H1 (cell line): ENCODE measurements at regions not wholly inside any gene's neighbourhood (a gene's known extent, or its start where the extent isn't known, plus 50 kb on each side); places are given as distances from the start of the nearest gene placed in this dataset.

ENCODE experiments used
- CTCF ChIA-PET: fragments of 300-600 bp; sonication (Branson Sonifier 250); formaldehyde crosslinking; loops from one replicate; lab custom pipeline; 2021; ENCODE audit not compliant: partially characterized antibody; lab: Charles Lee
- POLR2A ChIA-PET: fragments of 300-600 bp; sonication (Branson Sonifier 250); formaldehyde crosslinking; loops from one replicate; lab custom pipeline; 2021; ENCODE audit warnings: inconsistent platforms; ENCODE audit not compliant: partially characterized antibody; lab: Charles Lee
- DNase-seq, 2 experiments: peaks; one replicate each; pipeline versions ENCODE4 v3.0.0 to v3.0.0-alpha.2; 2010 to 2022; ENCODE audit warnings: low spot score in 2 of 2, low read depth in 1 of 2, mixed read lengths in 1 of 2
- FAIRE-seq: peaks from 2 replicates; lab custom pipeline; 2011; peaks lifted over from hg19 to GRCh38; lab: Jason Lieb, UNC
- H2AFZ ChIP-seq: 2 replicates; pipeline ENCODE4 v1.8.1; 2012; ENCODE audit warnings: low read length, inconsistent platforms
- H2AK5ac ChIP-seq: 2 replicates; pipeline ENCODE4 v1.6.1; 2013; ENCODE audit warnings: low read depth, low read length
- H2BK120ac ChIP-seq: replicated peaks from 2 replicates; pipeline ENCODE3; 2013; ENCODE audit warnings: low read depth, low read length, inconsistent platforms
- H2BK12ac ChIP-seq: 2 replicates; pipeline ENCODE4 v1.6.1; 2013; ENCODE audit warnings: low read depth, low read length
- H2BK15ac ChIP-seq: 2 replicates; pipeline ENCODE4 v1.6.1; 2013; ENCODE audit warnings: low read length
- H2BK20ac ChIP-seq: 2 replicates; pipeline ENCODE4 v1.6.1; 2013; ENCODE audit warnings: low read length
- H2BK5ac ChIP-seq: 2 replicates; pipeline ENCODE4 v1.6.1; 2013; ENCODE audit warnings: low read depth, low read length
- H3K14ac ChIP-seq: 2 replicates; pipeline ENCODE4 v1.6.1; 2013; ENCODE audit warnings: inconsistent platforms; ENCODE audit not compliant: insufficient read length
- H3K18ac ChIP-seq: 2 replicates; pipeline ENCODE4 v1.6.1; 2013; ENCODE audit warnings: low read length; ENCODE audit errors: extremely low read depth
- H3K23ac ChIP-seq: 2 replicates; pipeline ENCODE4 v1.6.1; 2013; ENCODE audit warnings: inconsistent platforms; ENCODE audit not compliant: insufficient read length
- H3K23me2 ChIP-seq: 2 replicates; pipeline ENCODE4 v1.6.1; 2013; ENCODE audit warnings: low read depth, low read length
- H3K27ac ChIP-seq: 2 replicates; pipeline ENCODE4 v1.6.1; 2011; ENCODE audit warnings: low read depth, low read length, inconsistent platforms
- H3K27me3 ChIP-seq, 4 experiments: replicated peaks in 1 of 4; 1 replicate in 1 of 4; 2 replicates in 3 of 4; pipeline versions ENCODE4 v1.6.1 to v1.8.1; 2011 to 2013; ENCODE audit warnings: low read length in 3 of 4, mild to moderate bottlenecking in 3 of 4, inconsistent platforms in 2 of 4, mixed read lengths in 2 of 4, moderate library complexity in 1 of 4; ENCODE audit not compliant: control insufficient read depth in 3 of 4, insufficient read depth in 3 of 4; ENCODE audit errors: extremely low read depth in 1 of 4
- H3K36me3 ChIP-seq, 4 experiments: 2 replicates each; pipeline versions ENCODE4 v1.6.1 to v1.8.1; 2011 to 2013; ENCODE audit warnings: mild to moderate bottlenecking in 4 of 4, low read length in 3 of 4, moderate library complexity in 2 of 4, control low read depth in 1 of 4, inconsistent platforms in 1 of 4; ENCODE audit not compliant: insufficient read depth in 4 of 4, control insufficient read depth in 2 of 4
- H3K4ac ChIP-seq: replicated peaks from 2 replicates; pipeline ENCODE3; 2013; ENCODE audit warnings: low read length, low read depth, mixed read lengths, inconsistent platforms; ENCODE audit not compliant: insufficient read length
- H3K4me1 ChIP-seq, 4 experiments: replicated peaks in 1 of 4; 1 replicate in 1 of 4; 2 replicates in 3 of 4; pipeline versions ENCODE4 v1.6.1 to v1.8.1; 2011 to 2013; ENCODE audit warnings: low read length in 3 of 4, inconsistent platforms in 2 of 4, mixed read lengths in 1 of 4; ENCODE audit not compliant: insufficient read depth in 4 of 4, control insufficient read depth in 3 of 4
- H3K4me2 ChIP-seq, 2 experiments: 2 replicates each; pipeline versions ENCODE4 v1.6.1 to v1.8.1; 2011 to 2013; ENCODE audit warnings: low read depth in 2 of 2, low read length in 2 of 2, control low read depth in 1 of 2, inconsistent platforms in 1 of 2, mild to moderate bottlenecking in 1 of 2; ENCODE audit not compliant: insufficient read depth in 1 of 2
- H3K4me3 ChIP-seq, 4 experiments: fragments of 200-600, 300-600 bp in 1 of 4; sonication (generic), shearing (Covaris generic), sonication (Bioruptor Twin) in 1 of 4; 2 replicates each; pipeline versions ENCODE4 v1.5.1 to v1.8.1; 2011 to 2016; ENCODE audit warnings: low read length in 4 of 4, low read depth in 3 of 4, control low read depth in 2 of 4, inconsistent platforms in 2 of 4, mild to moderate bottlenecking in 2 of 4, mixed read lengths in 1 of 4, moderate library complexity in 1 of 4; ENCODE audit not compliant: insufficient read depth in 2 of 4; ENCODE audit errors: extremely low read depth in 1 of 4
- H3K56ac ChIP-seq: replicated peaks from 2 replicates; pipeline ENCODE3; 2013; ENCODE audit warnings: low read depth, mild to moderate bottlenecking, mixed read lengths, low read length, inconsistent platforms; ENCODE audit not compliant: insufficient read length
- H3K79me1 ChIP-seq: 2 replicates; pipeline ENCODE4 v1.6.1; 2013; ENCODE audit warnings: low read depth, low read length, control low read depth
- H3K79me2 ChIP-seq, 2 experiments: 2 replicates each; pipeline versions ENCODE4 v1.6.1 to v1.8.1; 2012 to 2013; ENCODE audit warnings: low read length in 2 of 2, mild to moderate bottlenecking in 2 of 2, inconsistent platforms in 1 of 2; ENCODE audit not compliant: insufficient read depth in 2 of 2, control insufficient read depth in 1 of 2
- H3K9ac ChIP-seq, 4 experiments: replicated peaks in 1 of 4; 1 replicate in 1 of 4; 2 replicates in 3 of 4; pipeline versions ENCODE4 v1.6.1 to v1.8.1; 2011 to 2013; ENCODE audit warnings: low read depth in 3 of 4, low read length in 3 of 4, control low read depth in 2 of 4, mild to moderate bottlenecking in 2 of 4, moderate library complexity in 2 of 4, inconsistent platforms in 1 of 4; ENCODE audit errors: extremely low read depth in 1 of 4
- H3K9me3 ChIP-seq, 2 experiments: 2 replicates each; pipeline versions ENCODE4 v1.6.1 to v1.8.1; 2012 to 2013; ENCODE audit warnings: mild to moderate bottlenecking in 2 of 2, moderate library complexity in 2 of 2, control low read depth in 1 of 2, inconsistent platforms in 1 of 2, low read depth in 1 of 2, low read length in 1 of 2, mixed read lengths in 1 of 2; ENCODE audit not compliant: insufficient read depth in 2 of 2
- H4K20me1 ChIP-seq, 2 experiments: replicated peaks in 1 of 2; 2 replicates each; pipeline versions ENCODE3 to v1.8.1; 2011 to 2013; ENCODE audit warnings: inconsistent platforms in 2 of 2, low read length in 2 of 2, mild to moderate bottlenecking in 1 of 2; ENCODE audit not compliant: insufficient read depth in 2 of 2, control insufficient read depth in 1 of 2
- H4K5ac ChIP-seq: 2 replicates; pipeline ENCODE4 v1.6.1; 2013; ENCODE audit warnings: low read length, low read depth, mixed read lengths, inconsistent platforms; ENCODE audit not compliant: insufficient read length
- H4K8ac ChIP-seq: 2 replicates; pipeline ENCODE4 v1.8.0; 2013; ENCODE audit warnings: mild to moderate bottlenecking, moderate library complexity, low read length, inconsistent platforms; ENCODE audit not compliant: insufficient read depth; ENCODE audit errors: extremely low read depth
- H4K91ac ChIP-seq: replicated peaks from 2 replicates; pipeline ENCODE3; 2013; ENCODE audit warnings: low read length, mixed read lengths, inconsistent platforms; ENCODE audit not compliant: insufficient read length
- CBX8 ChIP-seq: fragments of 300-800, 300-1000 bp; sonication (generic); IDR thresholded peaks from 2 replicates; pipeline ENCODE4 v1.7.1; 2016; ENCODE audit warnings: low read depth, low read length, borderline replicate concordance
- CTCF ChIP-seq, 3 experiments: IDR thresholded peaks; 1 replicate in 2 of 3; 2 replicates in 1 of 3; pipeline versions ENCODE4 v1.5.1 to v1.6.1; 2011; ENCODE audit warnings: low read length in 3 of 3, mild to moderate bottlenecking in 3 of 3, inconsistent platforms in 2 of 3, low read depth in 1 of 3, moderate library complexity in 1 of 3; ENCODE audit not compliant: insufficient read depth in 1 of 3; ENCODE audit errors: control extremely low read depth in 1 of 3
- JUN ChIP-seq: IDR thresholded peaks from 2 replicates; pipeline ENCODE4 v1.6.1; 2011; ENCODE audit warnings: low read depth, mild to moderate bottlenecking, improper control_type of control experiment, low read length
- KDM4A ChIP-seq: IDR thresholded peaks from one replicate; pipeline ENCODE4 v1.7.1; 2012; ENCODE audit warnings: low read depth, mild to moderate bottlenecking, moderate library complexity, low read length, inconsistent platforms; ENCODE audit not compliant: severe bottlenecking
- MAFK ChIP-seq: IDR thresholded peaks from 2 replicates; pipeline ENCODE4 v1.6.1; 2012; ENCODE audit warnings: low read depth, mild to moderate bottlenecking, improper control_type of control experiment, low read length
- USF2 ChIP-seq: IDR thresholded peaks from 2 replicates; pipeline ENCODE4 v1.6.1; 2011; ENCODE audit warnings: low read length, improper control_type of control experiment
- WGBS, 2 experiments: shearing (Covaris generic) in 1 of 2; methylation state at CpG; one replicate each; pipeline versions ENCODE4 v1.1.6 to v1.1.7; 2013 to 2015; ENCODE audit warnings: low lambda C conversion rate in 2 of 2, mixed read lengths in 2 of 2, inconsistent platforms in 1 of 2, low coverage in 1 of 2, missing lambda C conversion rate in 1 of 2; ENCODE audit not compliant: insufficient replicate concordance in 2 of 2, insufficient coverage in 1 of 2, insufficient read length in 1 of 2; ENCODE audit errors: extremely low coverage in 1 of 2, missing lambda C conversion rate in 1 of 2; 5-methylcytosine and 5-hydroxymethylcytosine counted together

- no peaks in the 10 kb centered on the region for H3K27me3 ChIP-seq
- H3K36me3 ChIP-seq, result no peaks in the 10 kb centered on the region
- TF ChIP-seq KDM4A, result no peak
- TF ChIP-seq JUN, result no peak
- no peak for TF ChIP-seq CTCF (IDR thresholded peaks at IDR 0.05; ENCODE audit: control extremely low read depth in 1 of 3, insufficient read depth in 1 of 3, low read depth in 1 of 3, low read length in 3 of 3)
- no peak for TF ChIP-seq CBX8
- TF ChIP-seq MAFK, result no peak
- TF ChIP-seq USF2, result no peak
- TF ChIP-seq, all 59 proteins: peak for 0
- no peak overlapping the region for H3K18ac ChIP-seq
- FAIRE-seq, result no peak
- CTCF ChIA-PET, result interaction anchor here (0.6 kb wide), 1 partner anchor 102 kb away, joined by 5 read pairs; no protein-coding TSS in a partner anchor
- H2BK5ac ChIP-seq, result no peak overlapping the region
- no peak overlapping the region for H2BK20ac ChIP-seq
- no peak overlapping the region for H3K27ac ChIP-seq
- WGBS, 2 experiments, result 90% methylated on average over 1 of the region's 1 CpG; no CpG with 5 or more reads in 1 of the 2 experiments
- H3K79me1 ChIP-seq, result peaks cover 2% of the 10 kb centered on the region; the same call in 1 of the 2 replicates
- H4K5ac ChIP-seq, result no peak overlapping the region
- no peak overlapping the region for H3K4ac ChIP-seq
- no peak overlapping the region for H2BK12ac ChIP-seq
- H4K20me1 ChIP-seq, result no peaks in the 10 kb centered on the region
- no peak overlapping the region for H2BK15ac ChIP-seq
- no peaks in the 10 kb centered on the region; a peak in 1 of 4 replicates for H3K9me3 ChIP-seq
- no peak overlapping the region for H3K9ac ChIP-seq
- no peak overlapping the region for H2AK5ac ChIP-seq
- no peak for DNase-seq
- POLR2A ChIA-PET, result no interaction called here
- no peak overlapping the region for H3K4me2 ChIP-seq
- no peak overlapping the region for H4K91ac ChIP-seq
- H2AFZ ChIP-seq, result no peak overlapping the region
- H3K23ac ChIP-seq, result no peak overlapping the region
- H3K14ac ChIP-seq, result no peak overlapping the region
- peaks cover 0 to 8% (median 7%) of the 10 kb centered on the region in 4 experiments; a peak in 6 of 7 replicates for H3K4me1 ChIP-seq
- peaks cover under 1% of the 10 kb centered on the region; the same call in 1 of the 2 replicates for H3K23me2 ChIP-seq
- H4K8ac ChIP-seq, result no peak overlapping the region
- H3K79me2 ChIP-seq, result no peaks in the 10 kb centered on the region
- no peak overlapping the region for H2BK120ac ChIP-seq
- H3K4me3 ChIP-seq, result no peak overlapping the region
- H3K56ac ChIP-seq, result no peak overlapping the region
Measured at GRCh38 chr2:144270951-144271350, 249.0 kb downstream of the ZEB2 start.
